ENCODE measurements at regions not wholly inside any gene's neighbourhood (a gene's known extent, or its start where the extent isn't known, plus 50 kb on each side); places are given as distances from the start of the nearest gene placed in this dataset.

DNA sequence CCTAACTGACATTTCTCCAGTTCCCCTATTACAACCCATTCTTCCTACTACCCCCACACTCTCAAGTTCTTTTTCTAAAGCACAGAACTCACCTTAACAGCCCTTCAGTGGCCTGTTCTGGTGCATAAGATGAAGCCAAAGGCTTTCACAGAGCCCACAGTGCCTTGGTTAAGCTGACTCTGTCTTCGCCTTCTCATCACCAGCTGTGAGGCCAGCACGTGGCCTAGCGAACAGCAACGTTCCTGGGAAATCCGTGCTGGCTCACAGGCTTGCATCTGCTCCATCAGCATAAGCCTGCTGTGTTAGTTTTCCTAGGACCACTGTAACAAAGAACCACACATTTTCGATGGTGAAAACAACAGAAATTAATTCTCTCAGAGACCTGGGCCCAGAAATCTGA lies 67.9 kb upstream of the LPAR1 start:
- ChIA-PET RAD21 (ENCODE audit: low non-redundant PET in 1 of 2, low total read pairs in 2 of 2, uncharacterized antibody in 2 of 2, unreplicated experiment in 2 of 2) (no interaction called here), POLR2A (no interaction called here), CTCF (no interaction called here)
- H3K4me1 ChIP-seq (ENCODE audit: control insufficient read depth in 1 of 2, insufficient read depth in 2 of 2, low read length in 2 of 2) = no peaks in the 10 kb centered on the region
- no peak overlapping the region for H2AFZ ChIP-seq (ENCODE audit: low read depth, low read length, poor library complexity, severe bottlenecking)
- no peaks in the 10 kb centered on the region for H4K20me1 ChIP-seq (ENCODE audit: insufficient read depth)
- H3K36me3 ChIP-seq (ENCODE audit: control insufficient read depth in 1 of 2, insufficient read depth in 2 of 2, low read length in 2 of 2) = no peaks in the 10 kb centered on the region
- no peak for DNase-seq (ENCODE audit: low read depth, low spot score)
- H3K4me3 ChIP-seq (replicated peaks in 1 of 2; ENCODE audit: low read depth in 1 of 2, low read length in 2 of 2) = no peak overlapping the region
- no peak overlapping the region for H3K4me2 ChIP-seq (ENCODE audit: low read length)
- no peaks in the 10 kb centered on the region for H3K9me3 ChIP-seq (ENCODE audit: control insufficient read depth in 1 of 2, insufficient read depth in 1 of 2, low read depth in 1 of 2, low read length in 2 of 2)
- TF ChIP-seq POLR2AphosphoS5 (IDR thresholded peaks at IDR 0.05; ENCODE audit: low read depth, low read length) = no peak
- no peak for TF ChIP-seq SP1 (IDR thresholded peaks at IDR 0.05; ENCODE audit: low read depth)
- TF ChIP-seq, protein P1, sequence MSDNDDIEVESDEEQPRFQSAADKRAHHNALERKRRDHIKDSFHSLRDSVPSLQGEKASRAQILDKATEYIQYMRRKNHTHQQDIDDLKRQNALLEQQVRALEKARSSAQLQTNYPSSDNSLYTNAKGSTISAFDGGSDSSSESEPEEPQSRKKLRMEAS (IDR thresholded peaks at IDR 0.05) = no peak
- TF ChIP-seq YY1 (IDR thresholded peaks at IDR 0.05; ENCODE audit: extremely low read depth, insufficient replicate concordance, low read depth, low read length) = no peak
- TF ChIP-seq JUND (IDR thresholded peaks at IDR 0.05) = no peak
- no peak for TF ChIP-seq ATF3 (IDR thresholded peaks at IDR 0.05)
- no peak for TF ChIP-seq RAD21 (IDR thresholded peaks at IDR 0.05; ENCODE audit: low read depth)
- TF ChIP-seq FOSL1 (IDR thresholded peaks at IDR 0.05; ENCODE audit: low read depth) = no peak
- no peak for TF ChIP-seq ZBTB33 (IDR thresholded peaks at IDR 0.05; ENCODE audit: extremely low read depth, insufficient replicate concordance, low read length)
- no peak for TF ChIP-seq CTCF (IDR thresholded peaks at IDR 0.05 in 2 of 3, conservative IDR thresholded peaks at IDR 0.05 in 1 of 3; ENCODE audit: borderline replicate concordance in 1 of 3, insufficient read depth in 1 of 3, low read depth in 2 of 3, low read length in 2 of 3)
- no peak for TF ChIP-seq POLR2A (IDR thresholded peaks at IDR 0.05; ENCODE audit: borderline replicate concordance, extremely low read depth, insufficient read depth, insufficient read length)
- no peak for TF ChIP-seq TCF7L2 (IDR thresholded peaks at IDR 0.05; ENCODE audit: borderline replicate concordance, extremely low read depth, insufficient read depth, insufficient read length)
- TF ChIP-seq EZH2 (IDR thresholded peaks at IDR 0.05) = no peak
- TF ChIP-seq REST (IDR thresholded peaks at IDR 0.05; ENCODE audit: low read depth) = no peak
- TF ChIP-seq ZFX (IDR thresholded peaks at IDR 0.05) = no peak
- TF ChIP-seq SRF (IDR thresholded peaks at IDR 0.05; ENCODE audit: low read depth) = no peak
- no peak for TF ChIP-seq ELF1 (IDR thresholded peaks at IDR 0.05; ENCODE audit: borderline replicate concordance, low read depth)
- TF ChIP-seq CBX3 (IDR thresholded peaks at IDR 0.05; ENCODE audit: low read depth) = no peak
- TF ChIP-seq SIN3A (IDR thresholded peaks at IDR 0.05; ENCODE audit: low read depth) = no peak
- no peak for TF ChIP-seq EGR1 (IDR thresholded peaks at IDR 0.05; ENCODE audit: low read depth)
- no peaks in the 10 kb centered on the region for H3K27me3 ChIP-seq (ENCODE audit: insufficient read depth, low read length)
- H3K9me2 ChIP-seq (ENCODE audit: insufficient read depth) = no peaks in the 10 kb centered on the region
- H3K27ac ChIP-seq (ENCODE audit: low read depth, low read length) = no peak overlapping the region
- no peaks in the 10 kb centered on the region for H3K79me2 ChIP-seq (ENCODE audit: insufficient read depth, low read length)
- ATAC-seq = no peak
- no TSS peak for BruUV-seq (replicated peaks)
- intact Hi-C loops (cut with micrococcal nuclease) = no loop called here
- no peak overlapping the region for H3K9ac ChIP-seq (ENCODE audit: low read length)

Data from HCT116 (cell line).